GM18519 (cell line): ENCODE measurements at regions not wholly inside any gene's neighbourhood (a gene's known extent, or its start where the extent isn't known, plus 50 kb on each side); places are given as distances from the start of the nearest gene placed in this dataset.

Experiments used
- ATAC-seq: cut with Tn5 transposase; IDR thresholded peaks from one replicate; pipeline ENCODE4 v1.9.1; 2021; ENCODE audit warnings: mild to moderate bottlenecking, moderate library complexity; ENCODE audit not compliant: unreplicated experiment, low FRiP score

DNA sequence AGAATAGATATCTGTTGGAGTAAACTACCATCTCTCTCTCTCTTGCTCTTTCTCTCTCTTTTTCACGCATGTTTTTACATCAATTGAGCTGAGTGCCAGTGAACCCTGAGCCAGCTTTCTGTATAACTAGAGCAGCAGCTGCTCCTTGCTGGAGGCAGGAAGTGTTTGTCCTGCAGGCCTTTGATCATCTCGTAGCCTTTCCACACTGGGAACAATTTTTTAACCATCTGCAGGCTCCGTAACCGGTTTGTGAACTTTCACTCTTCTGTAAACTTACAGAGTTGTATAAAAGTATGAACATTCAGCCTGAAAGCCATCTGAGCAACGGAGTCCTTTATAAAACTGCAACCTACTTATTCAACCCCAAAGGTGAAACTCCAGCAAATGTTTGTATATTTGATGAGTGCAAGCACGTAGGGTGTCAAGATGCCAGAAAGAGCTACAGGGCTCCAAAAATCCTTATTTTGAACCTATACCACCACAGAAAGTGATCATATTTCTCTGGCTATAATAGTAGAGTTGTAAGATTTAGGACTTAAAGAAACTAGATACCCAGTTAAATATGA is 162.8 kb upstream of the NFE2L3 start:
- no peak for ATAC-seq

DNA sequence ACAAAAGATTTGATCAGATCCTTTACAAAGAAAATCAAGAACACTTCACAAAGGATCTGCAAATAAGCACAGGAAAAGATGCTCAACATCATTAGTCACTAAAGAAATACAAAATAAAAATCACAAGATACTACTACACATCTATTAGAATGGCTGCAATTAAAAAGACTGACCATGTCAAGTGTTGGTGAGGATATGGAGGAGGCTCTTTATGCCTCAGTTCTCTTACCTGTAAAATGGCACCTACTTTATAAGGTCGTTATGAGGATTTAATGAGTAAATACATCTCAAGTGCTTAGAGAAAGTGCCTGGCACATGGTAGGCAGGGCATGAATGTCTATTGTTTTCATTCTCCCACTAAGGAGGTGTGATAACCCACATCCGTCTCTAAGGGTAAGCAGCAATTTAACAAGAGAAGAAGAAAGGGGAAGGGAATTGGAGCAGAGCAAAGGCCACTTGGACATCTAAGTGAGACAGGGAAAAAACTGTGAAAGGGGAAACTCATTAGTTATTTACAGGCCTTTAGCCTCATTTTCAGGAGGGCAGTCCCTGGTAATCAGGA is 157.5 kb upstream of the NFE2L3 start:
- no peak for ATAC-seq

DNA sequence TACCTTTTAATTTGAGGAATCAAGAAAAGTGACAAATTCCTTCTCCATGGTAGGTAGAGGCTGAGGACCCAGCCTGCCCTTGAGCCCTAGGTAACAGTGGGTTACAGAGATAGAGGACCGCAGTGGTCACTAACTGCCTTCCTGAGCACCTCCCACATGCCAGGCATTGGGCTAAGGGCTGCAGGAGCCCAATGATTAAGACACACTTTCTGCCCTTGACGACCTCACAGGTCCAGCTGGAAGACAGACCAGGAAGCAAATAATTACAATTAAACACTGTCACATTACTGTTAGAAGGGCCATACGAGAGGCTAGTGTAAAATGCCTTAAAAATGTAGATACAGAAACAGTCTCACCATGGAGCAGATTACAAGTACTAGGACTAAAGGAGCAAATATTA is 156.8 kb upstream of the NFE2L3 start:
- ATAC-seq, result no peak

DNA sequence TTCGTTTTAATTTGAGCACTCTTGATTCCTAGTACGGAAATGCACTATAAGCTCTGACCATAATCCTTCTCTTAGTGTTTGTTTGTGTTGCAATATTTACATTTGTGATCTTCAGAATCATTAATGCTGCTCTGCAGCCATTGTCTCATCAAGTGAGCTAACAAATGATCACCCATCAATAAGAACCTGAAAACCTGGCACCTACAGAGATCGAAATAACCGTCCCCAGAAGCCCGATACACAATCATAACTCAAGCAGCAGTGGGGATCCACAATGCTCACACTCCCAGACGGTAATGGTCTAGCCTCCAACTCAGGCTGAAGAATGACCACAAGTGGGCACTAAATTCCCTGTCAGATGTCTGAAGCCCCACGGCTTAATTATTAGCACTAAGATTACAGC is 156.0 kb upstream of the NFE2L3 start:
- ATAC-seq, result no peak

DNA sequence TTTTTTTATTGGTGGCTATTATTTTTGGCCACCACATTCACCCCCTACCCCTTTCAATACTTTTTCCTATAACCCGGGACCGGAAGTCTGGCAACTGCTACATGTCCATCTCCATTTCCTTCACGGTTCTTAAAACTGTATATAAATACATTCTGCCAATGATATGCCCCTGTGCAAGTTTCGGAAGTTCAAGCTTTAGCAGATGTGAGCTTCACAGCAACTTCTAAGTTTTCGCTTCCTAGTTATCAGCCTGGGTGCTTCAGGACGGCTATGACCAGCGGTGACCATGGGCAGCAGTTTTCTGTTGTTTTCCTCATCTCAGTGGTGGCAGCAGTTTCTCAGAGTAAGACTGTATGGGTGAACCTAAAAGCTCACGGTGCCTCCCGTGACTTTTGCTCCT is 153.5 kb upstream of the NFE2L3 start:
- no peak for ATAC-seq

DNA sequence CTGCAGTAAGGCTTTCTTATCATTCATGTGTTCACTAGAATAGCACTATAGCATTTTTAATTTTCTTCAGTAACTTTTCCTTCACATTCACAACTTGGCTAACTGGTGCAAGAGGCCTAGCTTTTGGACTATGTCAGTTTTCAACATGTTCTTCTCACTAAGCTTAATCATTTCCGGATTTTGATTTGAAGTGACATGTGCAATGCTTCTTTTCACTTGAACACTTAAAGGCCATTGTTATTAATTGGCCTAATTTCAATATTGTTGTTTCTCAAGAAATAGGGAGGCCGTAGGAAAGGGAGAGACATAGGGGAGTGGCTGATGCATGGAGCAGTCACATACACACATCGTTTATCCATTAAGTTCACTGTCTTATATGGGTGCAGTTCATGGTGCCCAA is 151.2 kb upstream of the NFE2L3 start:
- ATAC-seq, result no peak

DNA sequence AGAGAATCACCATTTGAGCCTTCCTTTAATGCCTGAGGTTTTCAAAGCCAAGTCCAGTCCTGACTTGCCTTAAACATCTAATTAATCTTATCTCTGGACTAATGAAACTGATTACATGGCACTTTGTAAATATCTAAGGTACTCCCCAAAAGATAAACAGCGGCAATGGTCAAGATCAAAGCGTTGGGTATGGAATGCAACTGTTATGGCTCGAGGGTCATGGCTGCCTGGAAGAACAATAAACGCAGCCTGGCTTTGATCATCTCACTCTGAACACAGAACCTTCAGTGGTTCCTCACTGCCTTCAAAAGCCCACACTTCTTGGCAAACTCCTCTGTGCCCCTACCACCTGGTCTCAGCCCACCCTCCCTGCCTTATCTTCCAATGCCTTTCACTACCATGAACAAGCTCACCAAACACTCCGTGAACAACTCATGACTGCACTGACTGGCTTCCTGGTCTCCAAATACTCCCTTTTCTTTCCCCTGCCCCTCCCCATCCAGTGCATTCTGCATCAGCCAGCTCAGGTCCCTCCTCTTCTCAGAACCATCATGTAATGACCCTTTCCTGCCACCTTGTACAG is 150.2 kb upstream of the NFE2L3 start:
- no peak for ATAC-seq

DNA sequence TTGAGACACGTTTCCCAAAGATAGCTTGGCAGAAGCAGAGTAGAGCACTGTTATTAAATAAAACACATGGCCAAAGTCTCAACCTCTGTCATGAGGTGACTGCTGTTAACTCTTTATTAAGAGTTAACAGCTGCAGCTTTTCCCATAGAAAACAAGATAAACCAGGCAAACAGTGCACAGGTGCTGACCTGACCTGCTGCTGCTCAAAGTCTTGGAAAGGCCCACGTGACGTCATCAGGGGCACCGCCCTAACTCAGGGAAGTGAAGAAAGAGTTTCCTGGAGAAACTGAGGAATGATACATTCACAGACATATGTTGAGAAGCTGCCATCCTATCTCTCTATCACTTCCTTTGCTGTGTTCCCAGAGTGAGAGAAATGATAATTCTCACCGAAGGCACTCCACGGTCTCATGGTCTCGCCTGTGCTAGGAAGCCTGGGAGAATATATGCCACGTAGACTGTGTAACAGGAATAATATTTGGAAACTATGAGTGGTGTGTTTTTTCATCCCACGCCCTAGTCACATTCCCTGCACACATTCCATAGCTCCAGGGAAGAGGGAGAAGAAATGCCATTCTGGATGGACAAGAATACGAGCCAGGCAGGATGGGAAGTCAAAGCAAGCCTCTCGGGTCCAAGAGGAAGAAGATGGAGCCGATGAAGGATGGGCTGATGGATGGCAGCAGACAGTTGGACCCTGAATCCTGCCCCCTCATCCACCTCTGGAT is 146.2 kb upstream of the NFE2L3 start:
- ATAC-seq, result no peak

DNA sequence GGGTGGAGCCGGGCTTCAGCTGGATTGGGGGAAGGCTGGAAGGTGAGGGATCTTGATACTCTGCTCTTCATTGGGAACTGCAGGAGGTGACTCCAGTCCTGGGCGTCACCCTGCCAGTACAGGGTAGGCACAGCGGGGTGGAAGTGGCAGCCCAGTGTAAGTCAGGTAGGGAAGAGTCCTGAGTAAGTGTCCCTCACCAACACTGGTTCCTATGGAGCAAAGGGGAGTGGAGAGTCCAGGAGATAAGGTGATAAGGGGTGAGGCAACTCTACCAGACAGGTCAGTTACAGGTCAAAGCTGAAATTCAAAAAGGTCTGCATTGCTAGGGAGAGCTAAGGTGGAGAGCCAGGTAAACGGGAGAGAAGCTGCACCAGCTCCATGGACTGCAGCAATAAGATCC is 145.6 kb upstream of the NFE2L3 start:
- ATAC-seq, result no peak

DNA sequence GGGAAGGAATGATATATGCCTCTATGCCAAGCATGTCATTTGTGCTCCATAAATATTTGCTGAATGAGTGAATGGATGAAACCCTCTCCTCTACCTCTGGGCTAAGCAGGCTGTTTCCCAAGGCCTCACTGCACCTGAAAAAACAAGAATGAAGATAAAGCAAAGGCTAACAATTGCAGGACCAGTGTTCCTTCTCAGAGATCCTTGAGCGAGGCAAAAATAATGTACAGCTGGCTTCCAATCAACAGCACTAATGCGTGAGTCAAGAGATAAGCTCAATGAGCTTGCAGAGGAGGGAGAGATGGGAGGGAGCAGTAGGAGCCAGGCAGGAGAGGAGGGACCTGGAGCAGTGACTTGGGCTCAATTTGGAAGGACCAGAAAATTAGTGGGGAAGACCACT is 144.5 kb upstream of the NFE2L3 start:
- ATAC-seq, result no peak

DNA sequence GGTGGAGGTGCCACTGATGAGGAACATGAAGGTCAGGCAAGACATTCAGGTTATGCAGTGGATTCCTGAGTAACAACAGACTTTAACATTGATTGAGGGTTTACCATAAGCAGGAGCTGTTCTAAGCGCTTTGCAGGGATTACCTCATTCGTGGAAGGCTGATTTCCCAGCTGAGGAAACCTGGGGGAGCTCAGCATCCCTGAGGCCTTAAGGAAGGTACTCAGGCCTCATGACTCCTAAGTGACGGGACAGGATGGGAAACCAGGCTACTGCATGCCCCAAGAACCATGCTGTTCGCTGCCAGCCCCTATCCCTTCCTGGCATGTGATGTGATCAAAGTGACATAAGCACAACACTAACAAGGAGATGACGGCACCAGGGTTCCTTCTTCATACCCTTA is 143.6 kb upstream of the NFE2L3 start:
- no peak for ATAC-seq

DNA sequence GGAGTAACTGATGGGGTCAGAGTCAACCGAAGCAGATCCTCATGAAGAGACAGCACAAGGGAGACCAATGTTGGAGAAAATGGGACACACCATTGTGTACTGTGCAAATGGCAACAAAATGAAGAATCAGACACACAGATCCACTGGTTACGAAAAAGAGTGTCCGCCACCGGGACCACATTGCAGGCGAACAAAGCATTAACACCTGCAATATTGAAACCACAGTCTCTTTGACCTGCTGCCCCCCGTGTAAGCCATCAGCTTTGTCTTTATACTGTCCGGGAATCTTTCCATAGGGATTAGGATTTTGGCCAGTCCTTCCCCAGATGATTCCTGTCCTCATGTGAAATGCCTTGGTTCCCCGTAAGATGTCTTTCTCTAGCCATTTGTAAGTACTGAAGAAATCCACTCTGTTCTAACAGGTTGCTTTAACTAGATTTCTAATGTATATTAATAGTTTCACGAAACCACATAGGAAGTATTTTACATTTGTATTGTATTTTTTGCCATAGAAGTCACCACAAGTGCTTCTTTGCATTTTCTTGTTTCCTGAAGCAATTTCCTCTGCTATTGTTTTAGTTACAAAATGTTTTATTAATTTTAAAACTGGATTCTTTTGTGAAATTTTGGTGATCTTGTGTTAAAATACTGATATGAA is 140.8 kb upstream of the NFE2L3 start:
- no peak for ATAC-seq

DNA sequence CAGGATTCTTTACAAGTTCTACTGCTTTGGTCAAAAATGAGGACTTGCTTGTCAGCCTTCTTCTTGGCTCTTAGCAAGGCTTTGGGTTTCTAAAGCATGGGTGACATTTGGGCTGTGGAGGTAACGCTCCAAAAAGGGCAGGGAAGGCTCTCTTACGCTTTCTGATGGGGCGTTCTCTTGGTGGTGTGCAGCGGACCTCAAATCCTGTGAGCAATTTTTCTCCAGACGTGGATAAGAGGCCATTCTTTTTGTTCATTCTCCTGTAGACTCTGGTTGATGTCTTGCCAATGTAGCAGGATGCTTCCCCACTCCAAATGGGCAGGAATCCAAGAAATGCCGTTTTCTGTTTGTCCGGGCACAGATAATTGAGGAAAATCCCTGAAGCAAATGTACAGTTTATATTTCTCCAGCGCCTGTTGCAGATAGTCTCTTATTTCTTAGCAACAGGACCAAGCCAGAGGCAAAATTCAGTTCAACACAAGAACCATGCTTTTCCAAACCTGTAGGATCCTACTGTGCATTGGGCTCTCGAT is 138.4 kb upstream of the NFE2L3 start:
- ATAC-seq, result peak; percentile 44

DNA sequence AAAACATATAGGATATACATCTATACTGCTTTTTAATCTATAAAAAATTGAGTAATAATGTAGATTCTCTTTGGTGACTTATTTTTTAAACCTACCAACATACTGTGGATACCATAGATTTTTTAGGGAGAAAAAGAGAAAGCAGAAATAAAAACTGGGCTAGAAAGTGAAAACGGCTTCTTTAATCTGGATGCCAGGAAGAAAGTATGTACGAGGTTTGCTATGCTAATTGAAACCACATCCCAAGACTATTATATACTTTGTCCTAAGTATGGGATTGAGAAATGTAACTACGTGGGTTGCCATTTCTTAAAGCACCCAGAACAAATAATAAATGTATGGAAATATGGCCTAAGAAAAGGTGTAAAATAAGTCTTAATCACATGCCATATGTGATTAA is 129.0 kb upstream of the NFE2L3 start:
- no peak for ATAC-seq

DNA sequence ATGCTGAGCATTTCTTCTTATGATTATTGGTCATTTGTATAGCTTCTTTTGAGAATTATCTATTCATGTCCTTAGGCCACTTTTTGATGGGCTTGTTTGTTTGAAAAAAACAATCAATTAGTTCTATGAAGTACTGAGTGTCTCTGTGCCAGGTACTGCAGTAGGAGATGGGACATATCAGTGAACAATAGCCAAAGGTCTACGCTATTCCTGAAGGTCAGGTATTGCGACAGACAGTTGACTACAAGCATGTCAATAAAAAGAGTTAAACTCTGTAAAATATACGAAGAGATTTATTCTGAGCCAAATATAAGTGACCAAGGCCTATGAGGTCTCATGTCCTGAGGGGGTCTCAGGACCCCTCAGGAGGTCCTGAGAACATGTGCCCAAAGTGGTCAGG is 122.1 kb upstream of the NFE2L3 start:
- no peak for ATAC-seq

DNA sequence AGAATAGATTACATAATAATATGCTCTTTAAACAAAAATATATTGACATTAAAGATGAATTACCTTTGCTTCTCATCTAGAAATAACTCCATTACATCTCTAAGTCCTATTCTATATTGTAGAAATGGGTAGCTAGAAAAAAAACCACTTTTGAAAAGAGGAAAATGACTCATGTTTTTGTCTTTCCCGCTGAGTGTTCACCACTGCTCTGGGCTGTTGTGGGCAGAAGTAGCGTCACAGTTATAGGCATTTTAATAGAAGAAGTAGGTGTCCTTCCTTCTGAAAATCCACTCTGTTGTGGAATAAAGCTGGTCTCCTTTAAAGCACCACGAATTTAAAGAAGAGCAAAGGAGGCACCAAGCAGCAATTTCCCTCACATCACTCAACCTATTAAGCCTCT is 117.6 kb upstream of the NFE2L3 start:
- ATAC-seq, result no peak

DNA sequence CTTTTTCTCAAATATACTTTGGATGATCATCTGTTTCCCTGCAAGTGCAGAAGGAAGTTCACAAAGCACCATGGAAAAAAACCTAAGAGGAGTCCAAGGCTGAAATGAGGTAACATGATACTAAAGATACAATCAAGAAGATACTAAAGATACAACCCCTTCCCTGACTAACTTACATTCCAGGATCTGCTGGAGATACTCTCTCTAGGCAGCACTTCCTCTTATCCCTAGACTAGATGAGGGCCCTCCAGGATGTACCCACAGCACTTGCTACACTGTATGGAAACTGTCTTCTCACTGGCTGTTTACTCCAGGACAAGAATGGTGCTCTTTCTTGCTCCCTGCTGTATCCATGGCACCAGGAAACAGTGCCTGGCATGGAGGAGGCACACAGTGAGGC is 116.4 kb upstream of the NFE2L3 start:
- no peak for ATAC-seq

DNA sequence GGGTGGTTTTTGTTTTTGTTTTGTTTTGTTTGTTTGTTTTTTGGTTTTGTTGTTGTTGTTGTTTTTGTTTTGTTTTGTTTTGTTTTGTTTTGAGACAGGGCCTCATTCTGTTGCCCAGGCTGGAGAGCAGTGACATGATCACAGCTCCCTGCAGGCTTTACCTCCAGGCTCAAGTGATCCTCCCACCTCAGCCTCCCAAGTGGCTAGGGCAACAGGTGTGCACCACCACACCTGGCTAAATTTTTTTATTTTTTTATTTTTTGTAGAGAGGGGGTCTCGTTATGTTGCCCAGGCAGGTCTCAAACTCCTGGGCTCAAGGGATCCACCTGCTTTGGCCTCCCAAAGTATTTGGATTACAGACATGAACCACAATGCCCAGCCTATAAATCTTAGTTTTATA is 115.9 kb upstream of the NFE2L3 start:
- no peak for ATAC-seq

DNA sequence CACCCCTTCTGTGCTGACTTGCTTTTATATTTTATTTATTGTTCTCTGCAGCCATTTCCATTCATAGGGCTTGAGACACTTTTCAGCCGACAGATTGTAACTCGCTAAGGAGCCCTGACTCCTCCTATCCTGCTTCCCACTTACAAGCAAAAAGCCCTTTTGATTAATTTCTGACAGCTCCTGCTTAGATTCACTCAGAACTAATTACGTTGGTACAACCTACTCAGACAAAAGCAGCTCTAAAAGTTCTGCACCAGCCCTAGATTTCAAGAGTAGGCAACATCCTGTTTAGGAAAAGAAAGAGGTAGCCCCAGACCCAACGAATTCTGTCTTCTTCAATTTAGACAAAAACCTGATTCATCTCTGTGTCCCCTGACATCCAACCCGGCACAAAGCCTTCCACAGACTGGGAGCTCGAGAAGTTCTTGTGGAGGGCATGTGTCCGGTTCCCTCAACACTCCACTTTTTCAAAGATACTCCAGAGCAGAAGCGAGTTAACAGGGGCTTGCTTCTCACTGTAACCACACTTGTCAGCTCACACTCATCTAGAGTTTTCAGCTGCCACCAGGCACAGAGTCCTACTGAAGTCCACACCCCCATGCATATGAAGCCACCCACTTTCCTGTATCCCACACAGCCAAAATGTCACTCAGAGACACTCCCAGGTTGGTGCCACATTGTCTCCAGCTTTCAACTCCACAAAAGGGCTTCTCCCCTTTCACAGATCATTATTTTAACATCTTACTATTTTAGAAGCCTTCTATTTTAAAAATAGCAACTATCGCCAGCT is 113.6 kb upstream of the NFE2L3 start:
- ATAC-seq, result no peak

DNA sequence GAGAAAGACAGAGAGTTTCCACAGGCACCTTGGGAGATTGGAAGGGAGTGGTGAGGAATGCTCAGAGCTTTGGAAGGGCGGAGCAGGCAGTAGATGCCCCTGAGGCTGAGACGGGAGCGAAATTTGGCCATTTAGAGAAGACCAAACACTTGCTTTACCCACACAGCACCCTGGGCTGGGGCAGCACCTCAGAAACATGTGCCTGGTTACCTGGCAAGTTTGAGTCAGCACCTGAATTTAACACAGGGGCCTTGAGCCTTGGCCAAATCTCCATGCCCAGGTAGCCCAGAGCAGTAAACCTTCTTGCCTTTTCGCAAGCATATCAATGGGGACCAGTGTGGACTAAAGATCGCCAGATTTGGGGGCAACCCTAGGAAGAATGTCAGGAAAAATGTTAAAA is 111.9 kb upstream of the NFE2L3 start:
- ATAC-seq, result no peak
